H1 (cell line): ENCODE measurements at regions not wholly inside any gene's neighbourhood (a gene's known extent, or its start where the extent isn't known, plus 50 kb on each side); places are given as distances from the start of the nearest gene placed in this dataset.

Experiments
- CTCF ChIA-PET: fragments of 300-600 bp; sonication (Branson Sonifier 250); formaldehyde crosslinking; loops from one replicate; lab custom pipeline; 2021; ENCODE audit not compliant: partially characterized antibody; lab: Charles Lee
- POLR2A ChIA-PET: fragments of 300-600 bp; sonication (Branson Sonifier 250); formaldehyde crosslinking; loops from one replicate; lab custom pipeline; 2021; ENCODE audit warnings: inconsistent platforms; ENCODE audit not compliant: partially characterized antibody; lab: Charles Lee
- DNase-seq, 2 experiments: peaks; one replicate each; pipeline versions ENCODE4 v3.0.0 to v3.0.0-alpha.2; 2010 to 2022; ENCODE audit warnings: low spot score in 2 of 2, low read depth in 1 of 2, mixed read lengths in 1 of 2
- FAIRE-seq: peaks from 2 replicates; lab custom pipeline; 2011; peaks lifted over from hg19 to GRCh38; lab: Jason Lieb, UNC
- H2AFZ ChIP-seq: 2 replicates; pipeline ENCODE4 v1.8.1; 2012; ENCODE audit warnings: low read length, inconsistent platforms
- H2AK5ac ChIP-seq: 2 replicates; pipeline ENCODE4 v1.6.1; 2013; ENCODE audit warnings: low read depth, low read length
- H2BK120ac ChIP-seq: replicated peaks from 2 replicates; pipeline ENCODE3; 2013; ENCODE audit warnings: low read depth, low read length, inconsistent platforms
- H2BK12ac ChIP-seq: 2 replicates; pipeline ENCODE4 v1.6.1; 2013; ENCODE audit warnings: low read depth, low read length
- H2BK15ac ChIP-seq: 2 replicates; pipeline ENCODE4 v1.6.1; 2013; ENCODE audit warnings: low read length
- H2BK20ac ChIP-seq: 2 replicates; pipeline ENCODE4 v1.6.1; 2013; ENCODE audit warnings: low read length
- H2BK5ac ChIP-seq: 2 replicates; pipeline ENCODE4 v1.6.1; 2013; ENCODE audit warnings: low read depth, low read length
- H3K14ac ChIP-seq: 2 replicates; pipeline ENCODE4 v1.6.1; 2013; ENCODE audit warnings: inconsistent platforms; ENCODE audit not compliant: insufficient read length
- H3K18ac ChIP-seq: 2 replicates; pipeline ENCODE4 v1.6.1; 2013; ENCODE audit warnings: low read length; ENCODE audit errors: extremely low read depth
- H3K23ac ChIP-seq: 2 replicates; pipeline ENCODE4 v1.6.1; 2013; ENCODE audit warnings: inconsistent platforms; ENCODE audit not compliant: insufficient read length
- H3K23me2 ChIP-seq: 2 replicates; pipeline ENCODE4 v1.6.1; 2013; ENCODE audit warnings: low read depth, low read length
- H3K27ac ChIP-seq: 2 replicates; pipeline ENCODE4 v1.6.1; 2011; ENCODE audit warnings: low read depth, low read length, inconsistent platforms
- H3K27me3 ChIP-seq, 4 experiments: replicated peaks in 1 of 4; 1 replicate in 1 of 4; 2 replicates in 3 of 4; pipeline versions ENCODE4 v1.6.1 to v1.8.1; 2011 to 2013; ENCODE audit warnings: low read length in 3 of 4, mild to moderate bottlenecking in 3 of 4, inconsistent platforms in 2 of 4, mixed read lengths in 2 of 4, moderate library complexity in 1 of 4; ENCODE audit not compliant: control insufficient read depth in 3 of 4, insufficient read depth in 3 of 4; ENCODE audit errors: extremely low read depth in 1 of 4
- H3K36me3 ChIP-seq, 4 experiments: 2 replicates each; pipeline versions ENCODE4 v1.6.1 to v1.8.1; 2011 to 2013; ENCODE audit warnings: mild to moderate bottlenecking in 4 of 4, low read length in 3 of 4, moderate library complexity in 2 of 4, control low read depth in 1 of 4, inconsistent platforms in 1 of 4; ENCODE audit not compliant: insufficient read depth in 4 of 4, control insufficient read depth in 2 of 4
- H3K4ac ChIP-seq: replicated peaks from 2 replicates; pipeline ENCODE3; 2013; ENCODE audit warnings: low read length, low read depth, mixed read lengths, inconsistent platforms; ENCODE audit not compliant: insufficient read length
- H3K4me1 ChIP-seq, 4 experiments: replicated peaks in 1 of 4; 1 replicate in 1 of 4; 2 replicates in 3 of 4; pipeline versions ENCODE4 v1.6.1 to v1.8.1; 2011 to 2013; ENCODE audit warnings: low read length in 3 of 4, inconsistent platforms in 2 of 4, mixed read lengths in 1 of 4; ENCODE audit not compliant: insufficient read depth in 4 of 4, control insufficient read depth in 3 of 4
- H3K4me2 ChIP-seq, 2 experiments: 2 replicates each; pipeline versions ENCODE4 v1.6.1 to v1.8.1; 2011 to 2013; ENCODE audit warnings: low read depth in 2 of 2, low read length in 2 of 2, control low read depth in 1 of 2, inconsistent platforms in 1 of 2, mild to moderate bottlenecking in 1 of 2; ENCODE audit not compliant: insufficient read depth in 1 of 2
- H3K4me3 ChIP-seq, 4 experiments: fragments of 200-600, 300-600 bp in 1 of 4; sonication (generic), shearing (Covaris generic), sonication (Bioruptor Twin) in 1 of 4; 2 replicates each; pipeline versions ENCODE4 v1.5.1 to v1.8.1; 2011 to 2016; ENCODE audit warnings: low read length in 4 of 4, low read depth in 3 of 4, control low read depth in 2 of 4, inconsistent platforms in 2 of 4, mild to moderate bottlenecking in 2 of 4, mixed read lengths in 1 of 4, moderate library complexity in 1 of 4; ENCODE audit not compliant: insufficient read depth in 2 of 4; ENCODE audit errors: extremely low read depth in 1 of 4
- H3K56ac ChIP-seq: replicated peaks from 2 replicates; pipeline ENCODE3; 2013; ENCODE audit warnings: low read depth, mild to moderate bottlenecking, mixed read lengths, low read length, inconsistent platforms; ENCODE audit not compliant: insufficient read length
- H3K79me1 ChIP-seq: 2 replicates; pipeline ENCODE4 v1.6.1; 2013; ENCODE audit warnings: low read depth, low read length, control low read depth
- H3K79me2 ChIP-seq, 2 experiments: 2 replicates each; pipeline versions ENCODE4 v1.6.1 to v1.8.1; 2012 to 2013; ENCODE audit warnings: low read length in 2 of 2, mild to moderate bottlenecking in 2 of 2, inconsistent platforms in 1 of 2; ENCODE audit not compliant: insufficient read depth in 2 of 2, control insufficient read depth in 1 of 2
- H3K9ac ChIP-seq, 4 experiments: replicated peaks in 1 of 4; 1 replicate in 1 of 4; 2 replicates in 3 of 4; pipeline versions ENCODE4 v1.6.1 to v1.8.1; 2011 to 2013; ENCODE audit warnings: low read depth in 3 of 4, low read length in 3 of 4, control low read depth in 2 of 4, mild to moderate bottlenecking in 2 of 4, moderate library complexity in 2 of 4, inconsistent platforms in 1 of 4; ENCODE audit errors: extremely low read depth in 1 of 4
- H3K9me3 ChIP-seq, 2 experiments: 2 replicates each; pipeline versions ENCODE4 v1.6.1 to v1.8.1; 2012 to 2013; ENCODE audit warnings: mild to moderate bottlenecking in 2 of 2, moderate library complexity in 2 of 2, control low read depth in 1 of 2, inconsistent platforms in 1 of 2, low read depth in 1 of 2, low read length in 1 of 2, mixed read lengths in 1 of 2; ENCODE audit not compliant: insufficient read depth in 2 of 2
- H4K20me1 ChIP-seq, 2 experiments: replicated peaks in 1 of 2; 2 replicates each; pipeline versions ENCODE3 to v1.8.1; 2011 to 2013; ENCODE audit warnings: inconsistent platforms in 2 of 2, low read length in 2 of 2, mild to moderate bottlenecking in 1 of 2; ENCODE audit not compliant: insufficient read depth in 2 of 2, control insufficient read depth in 1 of 2
- H4K5ac ChIP-seq: 2 replicates; pipeline ENCODE4 v1.6.1; 2013; ENCODE audit warnings: low read length, low read depth, mixed read lengths, inconsistent platforms; ENCODE audit not compliant: insufficient read length
- H4K8ac ChIP-seq: 2 replicates; pipeline ENCODE4 v1.8.0; 2013; ENCODE audit warnings: mild to moderate bottlenecking, moderate library complexity, low read length, inconsistent platforms; ENCODE audit not compliant: insufficient read depth; ENCODE audit errors: extremely low read depth
- H4K91ac ChIP-seq: replicated peaks from 2 replicates; pipeline ENCODE3; 2013; ENCODE audit warnings: low read length, mixed read lengths, inconsistent platforms; ENCODE audit not compliant: insufficient read length
- ASH2L ChIP-seq: fragments of 200-600, 300-600 bp; sonication (generic); IDR thresholded peaks from one replicate; pipeline ENCODE4 v1.7.1; 2017; ENCODE audit warnings: low read length
- BCL11A ChIP-seq, 2 experiments: IDR thresholded peaks; one replicate each; pipeline ENCODE4 v1.6.1; 2011; ENCODE audit warnings: low read depth in 2 of 2, low read length in 2 of 2, mild to moderate bottlenecking in 2 of 2
- BRCA1 ChIP-seq: IDR thresholded peaks from 2 replicates; pipeline ENCODE4 v1.6.1; 2012; ENCODE audit warnings: low read depth, low read length, improper control_type of control experiment
- CHD2 ChIP-seq: IDR thresholded peaks from 2 replicates; pipeline ENCODE4 v1.6.1; 2012; ENCODE audit warnings: low read length, improper control_type of control experiment
- CTBP2 ChIP-seq: IDR thresholded peaks from 2 replicates; pipeline ENCODE4 v1.7.0; 2011; ENCODE audit warnings: borderline replicate concordance, mild to moderate bottlenecking, moderate library complexity, mixed read lengths, low read length; ENCODE audit not compliant: insufficient read depth, insufficient read length
- EP300 ChIP-seq, 2 experiments: IDR thresholded peaks; 1 replicate in 1 of 2; 2 replicates in 1 of 2; pipeline ENCODE4 v1.6.1; 2011 to 2012; ENCODE audit warnings: low read depth in 2 of 2, low read length in 2 of 2, mild to moderate bottlenecking in 2 of 2, borderline replicate concordance in 1 of 2, inconsistent platforms in 1 of 2, moderate library complexity in 1 of 2
- HDAC2 ChIP-seq, 2 experiments: fragments of 300-600 bp in 1 of 2; sonication (generic) in 1 of 2; IDR thresholded peaks; 2 replicates each; pipeline ENCODE4 v1.6.1; 2011 to 2012; ENCODE audit warnings: low read depth in 2 of 2, low read length in 2 of 2, mild to moderate bottlenecking in 2 of 2, moderate library complexity in 2 of 2, borderline replicate concordance in 1 of 2, inconsistent platforms in 1 of 2
- HDAC6 ChIP-seq: IDR thresholded peaks from one replicate; pipeline ENCODE4 v1.7.1; 2012; ENCODE audit warnings: low read depth, mild to moderate bottlenecking, inconsistent platforms, low read length, moderate library complexity
- JUND ChIP-seq: IDR thresholded peaks from 2 replicates; pipeline ENCODE4 v1.6.1; 2011; ENCODE audit warnings: mild to moderate bottlenecking, improper control_type of control experiment, low read length
- POU5F1 ChIP-seq: IDR thresholded peaks from 2 replicates; pipeline ENCODE4 v1.6.1; 2011; ENCODE audit warnings: low read depth, mild to moderate bottlenecking, low read length, moderate library complexity
- SAP30 ChIP-seq: fragments of 300-600 bp; sonication (generic); IDR thresholded peaks from 2 replicates; pipeline ENCODE4 v1.7.1; 2012; ENCODE audit warnings: low read length, moderate library complexity, mild to moderate bottlenecking, inconsistent platforms; ENCODE audit not compliant: insufficient read depth, insufficient replicate concordance
- SIN3A ChIP-seq, 2 experiments: IDR thresholded peaks in 1 of 2; conservative IDR thresholded peaks in 1 of 2; 2 replicates each; pipeline ENCODE4 v1.6.1; 2011 to 2012; ENCODE audit warnings: low read length in 2 of 2, improper control_type of control experiment in 1 of 2, low read depth in 1 of 2, mild to moderate bottlenecking in 1 of 2
- SIX5 ChIP-seq: IDR thresholded peaks from 2 replicates; pipeline ENCODE4 v1.6.1; 2011; ENCODE audit warnings: mild to moderate bottlenecking, low read depth, low read length
- SRF ChIP-seq: IDR thresholded peaks from 2 replicates; pipeline ENCODE4 v1.6.1; 2011; ENCODE audit warnings: mild to moderate bottlenecking, low read depth, low read length, moderate library complexity
- ZNF274 ChIP-seq: IDR thresholded peaks from 2 replicates; pipeline ENCODE4 v1.7.0; 2012; ENCODE audit warnings: low read length, borderline replicate concordance; ENCODE audit errors: extremely low read depth
- WGBS, 2 experiments: shearing (Covaris generic) in 1 of 2; methylation state at CpG; one replicate each; pipeline versions ENCODE4 v1.1.6 to v1.1.7; 2013 to 2015; ENCODE audit warnings: low lambda C conversion rate in 2 of 2, mixed read lengths in 2 of 2, inconsistent platforms in 1 of 2, low coverage in 1 of 2, missing lambda C conversion rate in 1 of 2; ENCODE audit not compliant: insufficient replicate concordance in 2 of 2, insufficient coverage in 1 of 2, insufficient read length in 1 of 2; ENCODE audit errors: extremely low coverage in 1 of 2, missing lambda C conversion rate in 1 of 2; 5-methylcytosine and 5-hydroxymethylcytosine counted together

GRCh38 chr13:46476174-46476573 is 76.8 kb upstream of the LRCH1 start:
- Histone ChIP-seq H3K27ac (no peak overlapping the region), H3K79me2 (no peaks in the 10 kb centered on the region), H4K5ac (no peak overlapping the region), H3K23ac (no peak overlapping the region), H3K9ac (no peak overlapping the region), H3K4me1 (no peaks in the 10 kb centered on the region; a peak in 1 of 7 replicates), H3K23me2 (no peaks in the 10 kb centered on the region), H3K4me3 (no peak overlapping the region), H2BK12ac (no peak overlapping the region), H2BK15ac (no peak overlapping the region), H4K8ac (no peak overlapping the region), H3K27me3 (no peaks in the 10 kb centered on the region), H3K36me3 (no peaks in the 10 kb centered on the region), H3K4me2 (no peak overlapping the region), H2AK5ac (no peak overlapping the region), H3K56ac (no peak overlapping the region), H4K20me1 (no peaks in the 10 kb centered on the region), H3K79me1 (no peaks in the 10 kb centered on the region), H3K14ac (no peak overlapping the region), H3K18ac (no peak overlapping the region), H2BK20ac (no peak overlapping the region), H2AFZ (no peak overlapping the region), H2BK120ac (no peak overlapping the region), H3K9me3 (no peaks in the 10 kb centered on the region), H2BK5ac (no peak overlapping the region), H4K91ac (no peak overlapping the region), H3K4ac (no peak overlapping the region)
- POLR2A ChIA-PET: no interaction called here
- CTCF ChIA-PET: interaction anchor here (1.2 to 2.3 kb wide), 2 partner anchors 15 to 17 kb away, joined by 3 to 8 read pairs; no protein-coding TSS in a partner anchor
- no peak for FAIRE-seq
- DNase-seq: no peak
- WGBS, 2 experiments: 89% methylated on average over 2 of the region's 2 CpGs; no CpG with 5 or more reads in 1 of the 2 experiments
- TF ChIP-seq EP300 (IDR thresholded peaks at IDR 0.05; ENCODE audit: borderline replicate concordance in 1 of 2, low read depth in 2 of 2, low read length in 2 of 2) (no peak), CHD2 (no peak), SRF (no peak), BCL11A (IDR thresholded peaks at IDR 0.05; ENCODE audit: low read depth in 2 of 2, low read length in 2 of 2) (no peak), POU5F1 (no peak), BRCA1 (no peak), JUND (no peak), SIX5 (no peak), SAP30 (no peak), HDAC6 (no peak), SIN3A (conservative IDR thresholded peaks at IDR 0.05 in 1 of 2, IDR thresholded peaks at IDR 0.05 in 1 of 2; ENCODE audit: low read depth in 1 of 2, low read length in 2 of 2) (no peak), CTBP2 (no peak), ASH2L (no peak), ZNF274 (no peak), HDAC2 (IDR thresholded peaks at IDR 0.05; ENCODE audit: borderline replicate concordance in 1 of 2, low read depth in 2 of 2, low read length in 2 of 2) (no peak)
